ENCODE measurements at regions not wholly inside any gene's neighbourhood (a gene's known extent, or its start where the extent isn't known, plus 50 kb on each side); places are given as distances from the start of the nearest gene placed in this dataset.

DNA sequence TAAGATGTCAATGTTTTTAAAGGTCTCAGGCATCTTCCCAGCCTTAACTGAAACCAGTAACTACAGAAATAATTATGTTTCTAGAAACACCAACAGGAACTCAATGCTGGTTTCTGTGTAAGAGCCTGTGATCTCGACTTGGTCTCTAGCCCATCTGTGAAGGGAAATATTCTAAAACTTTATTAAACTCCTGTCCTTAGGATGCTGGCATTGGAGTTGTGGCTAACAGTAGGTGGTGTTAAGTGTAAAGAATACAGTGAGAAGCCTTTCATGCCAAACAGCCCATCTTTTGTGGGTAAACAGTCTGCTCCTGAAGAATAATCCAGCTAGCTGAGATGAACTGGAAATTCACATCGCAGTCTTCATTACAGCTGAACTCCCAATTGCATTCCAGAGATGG is 133.2 kb downstream of the ADAMTS15 start:
- H3K27ac ChIP-seq: no peak overlapping the region
- H3K4me1 ChIP-seq: no peaks in the 10 kb centered on the region
- TF ChIP-seq, protein P1, sequence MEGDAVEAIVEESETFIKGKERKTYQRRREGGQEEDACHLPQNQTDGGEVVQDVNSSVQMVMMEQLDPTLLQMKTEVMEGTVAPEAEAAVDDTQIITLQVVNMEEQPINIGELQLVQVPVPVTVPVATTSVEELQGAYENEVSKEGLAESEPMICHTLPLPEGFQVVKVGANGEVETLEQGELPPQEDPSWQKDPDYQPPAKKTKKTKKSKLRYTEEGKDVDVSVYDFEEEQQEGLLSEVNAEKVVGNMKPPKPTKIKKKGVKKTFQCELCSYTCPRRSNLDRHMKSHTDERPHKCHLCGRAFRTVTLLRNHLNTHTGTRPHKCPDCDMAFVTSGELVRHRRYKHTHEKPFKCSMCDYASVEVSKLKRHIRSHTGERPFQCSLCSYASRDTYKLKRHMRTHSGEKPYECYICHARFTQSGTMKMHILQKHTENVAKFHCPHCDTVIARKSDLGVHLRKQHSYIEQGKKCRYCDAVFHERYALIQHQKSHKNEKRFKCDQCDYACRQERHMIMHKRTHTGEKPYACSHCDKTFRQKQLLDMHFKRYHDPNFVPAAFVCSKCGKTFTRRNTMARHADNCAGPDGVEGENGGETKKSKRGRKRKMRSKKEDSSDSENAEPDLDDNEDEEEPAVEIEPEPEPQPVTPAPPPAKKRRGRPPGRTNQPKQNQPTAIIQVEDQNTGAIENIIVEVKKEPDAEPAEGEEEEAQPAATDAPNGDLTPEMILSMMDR (IDR thresholded peaks at IDR 0.05): no peak
- no peaks in the 10 kb centered on the region for H3K27me3 ChIP-seq
- DNase-seq: no peak
- no peak overlapping the region for H3K9ac ChIP-seq (ENCODE audit: low read depth in 2 of 2, low read length in 2 of 2)
- H3K36me3 ChIP-seq: no peaks in the 10 kb centered on the region
- no peak overlapping the region for H3K4me3 ChIP-seq
- H3K9me3 ChIP-seq: no peaks in the 10 kb centered on the region
- intact Hi-C loops (cut with DNase I): no loop called here

DNA sequence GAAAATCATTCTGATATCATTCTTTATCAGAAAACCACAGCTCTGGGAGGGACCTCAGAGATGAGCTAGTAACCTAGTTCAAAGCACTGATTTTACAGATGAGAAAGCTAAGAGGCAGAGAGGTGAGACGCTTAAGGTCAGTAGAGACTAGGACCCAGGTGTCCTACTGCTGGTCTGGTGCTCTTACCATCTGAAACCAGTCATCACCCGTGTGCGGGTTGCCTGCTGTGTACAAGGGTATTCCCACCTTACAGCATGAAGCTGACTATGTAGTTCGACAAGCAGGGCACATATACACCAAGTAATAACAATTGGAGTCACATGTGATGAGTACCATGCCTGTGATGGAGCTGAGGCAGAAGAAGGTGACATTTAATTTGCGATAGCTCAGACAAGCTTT is 133.7 kb downstream of the ADAMTS15 start:
- Histone ChIP-seq H3K36me3 (no peaks in the 10 kb centered on the region), H3K9ac (ENCODE audit: low read depth in 2 of 2, low read length in 2 of 2) (no peak overlapping the region), H3K9me3 (no peaks in the 10 kb centered on the region), H3K4me3 (no peak overlapping the region), H3K27me3 (no peaks in the 10 kb centered on the region), H3K4me1 (no peaks in the 10 kb centered on the region), H3K27ac (no peak overlapping the region)
- DNase-seq: no peak
- TF ChIP-seq, protein P1 (IDR thresholded peaks at IDR 0.05): no peak
- intact Hi-C loops (cut with DNase I): no loop called here

GRCh38 chr11:130582981-130583380 is 134.5 kb downstream of the ADAMTS15 start:
- Histone ChIP-seq H3K27ac (no peak overlapping the region), H3K4me1 (no peaks in the 10 kb centered on the region), H3K27me3 (no peaks in the 10 kb centered on the region), H3K9me3 (no peaks in the 10 kb centered on the region), H3K9ac (ENCODE audit: low read depth in 2 of 2, low read length in 2 of 2) (no peak overlapping the region), H3K4me3 (no peak overlapping the region), H3K36me3 (no peaks in the 10 kb centered on the region)
- TF ChIP-seq, protein P1 (IDR thresholded peaks at IDR 0.05): no peak
- intact Hi-C loops (cut with DNase I): no loop called here
- no peak for DNase-seq

- no peaks in the 10 kb centered on the region for H3K9me3 ChIP-seq
- no peak overlapping the region for H3K9ac ChIP-seq (ENCODE audit: low read depth in 2 of 2, low read length in 2 of 2)
- intact Hi-C loops (cut with DNase I): no loop called here
- no peak for DNase-seq
- no peak overlapping the region for H3K27ac ChIP-seq
- H3K36me3 ChIP-seq: no peaks in the 10 kb centered on the region
- TF ChIP-seq, protein P1 (IDR thresholded peaks at IDR 0.05): no peak
- no peak overlapping the region for H3K4me3 ChIP-seq
- no peaks in the 10 kb centered on the region for H3K4me1 ChIP-seq
- H3K27me3 ChIP-seq: no peaks in the 10 kb centered on the region
Observed at GRCh38 chr11:130583801-130584211, 135.4 kb downstream of the ADAMTS15 start.

GRCh38 chr11:130585545-130585944 is 137.1 kb downstream of the ADAMTS15 start:
- Histone ChIP-seq H3K4me3 (no peak overlapping the region), H3K9ac (ENCODE audit: low read depth in 2 of 2, low read length in 2 of 2) (no peak overlapping the region), H3K36me3 (no peaks in the 10 kb centered on the region), H3K27me3 (no peaks in the 10 kb centered on the region), H3K9me3 (no peaks in the 10 kb centered on the region), H3K4me1 (no peaks in the 10 kb centered on the region), H3K27ac (no peak overlapping the region)
- TF ChIP-seq, protein P1 (IDR thresholded peaks at IDR 0.05): no peak
- DNase-seq: no peak
- intact Hi-C loops (cut with DNase I): no loop called here

DNA sequence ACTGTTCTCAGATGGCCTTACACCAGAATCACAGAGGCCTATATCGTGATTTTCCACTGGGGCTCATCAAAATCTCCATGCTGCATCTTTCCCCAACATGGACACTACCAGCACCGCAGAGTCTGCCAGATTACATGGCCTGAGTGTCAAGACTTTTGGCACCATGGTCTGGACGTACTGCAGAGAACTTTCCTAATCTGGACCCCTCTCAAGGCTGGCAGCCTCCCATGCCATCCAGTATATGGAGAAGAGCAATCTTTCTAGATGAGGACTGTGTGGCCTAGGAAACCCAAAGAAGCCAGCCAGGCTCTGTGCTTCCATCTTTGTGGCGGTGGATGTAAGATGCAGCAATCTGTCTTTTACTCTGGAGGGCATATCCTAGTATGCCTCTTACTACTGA is 139.2 kb downstream of the ADAMTS15 start:
- TF ChIP-seq, protein P1 (IDR thresholded peaks at IDR 0.05): no peak
- Histone ChIP-seq H3K9me3 (no peaks in the 10 kb centered on the region), H3K27me3 (no peaks in the 10 kb centered on the region), H3K9ac (ENCODE audit: low read depth in 2 of 2, low read length in 2 of 2) (no peak overlapping the region), H3K27ac (no peak overlapping the region), H3K4me3 (no peak overlapping the region), H3K4me1 (no peaks in the 10 kb centered on the region), H3K36me3 (no peaks in the 10 kb centered on the region)
- no peak for DNase-seq
- intact Hi-C loops (cut with DNase I): no loop called here
